Kasumi-1 (cell line): ENCODE measurements at regions not wholly inside any gene's neighbourhood (a gene's known extent, or its start where the extent isn't known, plus 50 kb on each side); places are given as distances from the start of the nearest gene placed in this dataset.
A peak's percentile ranks its signal among the peaks of the same experiment; 100 is the strongest.

ENCODE experiments used
- DNase-seq, 2 experiments: peaks; one replicate each; lab custom pipeline; 2025; lab: John Stamatoyannopoulos, UW

DNA sequence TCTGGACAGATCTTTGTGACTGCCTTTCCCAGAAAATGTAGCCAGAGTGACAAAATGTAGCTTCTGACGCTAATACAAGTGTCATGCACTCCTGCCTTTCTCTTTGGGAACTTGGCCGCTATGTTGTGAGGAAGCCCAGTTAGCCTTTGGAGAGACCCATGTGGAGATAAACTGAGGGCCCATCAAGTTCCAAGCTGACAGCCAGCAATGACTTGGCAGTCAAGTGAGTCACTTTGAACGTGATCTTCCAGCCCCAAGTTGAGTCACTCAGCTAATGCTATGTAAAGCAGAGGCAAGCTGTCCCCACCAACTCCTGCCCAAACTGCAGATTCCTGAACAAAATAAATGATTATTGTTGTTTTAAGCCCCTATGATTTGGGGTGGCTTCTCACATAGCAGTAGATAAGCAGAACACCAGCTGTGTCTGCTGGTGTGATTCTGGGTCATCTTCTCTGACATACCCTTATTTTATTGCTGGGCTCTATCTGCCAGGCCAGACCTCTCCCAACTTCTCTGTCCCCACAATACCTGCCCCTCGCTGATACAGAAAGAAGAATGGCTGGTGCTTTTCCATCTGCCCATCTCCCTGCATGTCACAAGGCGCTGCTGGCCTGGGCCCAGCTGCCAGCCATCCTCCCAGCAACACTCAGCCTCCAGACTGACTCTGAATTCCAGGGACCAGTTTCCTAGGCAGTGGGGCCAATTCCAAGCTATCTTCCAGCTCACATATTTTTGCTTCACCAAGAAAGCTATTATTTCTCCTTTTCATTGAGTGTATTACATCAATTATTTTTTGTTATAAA lies 274.8 kb downstream of the LRFN2 start:
- DNase-seq = no peak

- peak; percentile 8 to 24 for DNase-seq
Measured at GRCh38 chr6:40308533-40309306, 278.4 kb downstream of the LRFN2 start.

GRCh38 chr6:40307712-40308111 lies 279.5 kb downstream of the LRFN2 start:
- no peak for DNase-seq

GRCh38 chr6:40302856-40303454 lies 284.2 kb downstream of the LRFN2 start:
- no peak for DNase-seq

DNA sequence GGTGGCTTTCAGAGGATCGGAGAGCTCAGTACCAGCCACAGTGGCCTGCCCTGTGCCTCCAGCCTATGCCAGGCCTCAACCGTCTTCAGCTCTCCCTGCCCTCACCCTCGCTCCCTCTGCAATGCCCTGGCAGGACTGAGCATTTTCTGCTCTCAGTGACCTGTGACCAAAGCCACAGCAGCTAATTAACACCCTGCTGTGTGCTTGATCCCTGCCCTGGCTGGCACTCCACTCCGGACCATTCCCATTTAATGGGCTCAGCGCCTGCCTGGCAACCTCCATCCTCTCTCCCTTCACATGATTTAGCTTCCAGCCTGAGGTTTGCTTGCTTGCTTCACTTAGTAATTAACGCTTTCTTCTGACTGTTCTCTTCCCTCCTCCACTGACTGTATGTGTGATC lies 287.5 kb downstream of the LRFN2 start:
- no peak for DNase-seq

DNA sequence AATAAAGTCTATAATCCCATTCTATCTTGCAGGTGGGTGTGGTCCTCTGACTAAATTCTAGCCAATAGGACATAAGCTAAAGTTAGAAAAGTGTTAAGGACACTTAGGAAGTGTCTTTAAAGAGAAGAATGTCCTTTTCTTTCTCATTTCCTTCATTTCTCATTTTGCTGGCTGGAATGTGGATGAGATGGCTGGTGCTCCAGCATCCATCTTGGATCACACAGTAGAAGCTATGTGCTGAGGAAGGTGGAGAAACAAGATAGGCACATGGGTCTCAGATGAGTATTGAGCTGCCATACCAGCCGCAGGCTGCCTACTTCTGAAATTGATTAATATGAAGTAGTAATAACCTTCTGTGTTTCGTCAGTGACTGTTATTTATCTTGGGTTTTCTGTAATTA lies 289.0 kb downstream of the LRFN2 start:
- no peak for DNase-seq

GRCh38 chr6:40295251-40295950 lies 291.8 kb downstream of the LRFN2 start:
- no peak for DNase-seq

DNA sequence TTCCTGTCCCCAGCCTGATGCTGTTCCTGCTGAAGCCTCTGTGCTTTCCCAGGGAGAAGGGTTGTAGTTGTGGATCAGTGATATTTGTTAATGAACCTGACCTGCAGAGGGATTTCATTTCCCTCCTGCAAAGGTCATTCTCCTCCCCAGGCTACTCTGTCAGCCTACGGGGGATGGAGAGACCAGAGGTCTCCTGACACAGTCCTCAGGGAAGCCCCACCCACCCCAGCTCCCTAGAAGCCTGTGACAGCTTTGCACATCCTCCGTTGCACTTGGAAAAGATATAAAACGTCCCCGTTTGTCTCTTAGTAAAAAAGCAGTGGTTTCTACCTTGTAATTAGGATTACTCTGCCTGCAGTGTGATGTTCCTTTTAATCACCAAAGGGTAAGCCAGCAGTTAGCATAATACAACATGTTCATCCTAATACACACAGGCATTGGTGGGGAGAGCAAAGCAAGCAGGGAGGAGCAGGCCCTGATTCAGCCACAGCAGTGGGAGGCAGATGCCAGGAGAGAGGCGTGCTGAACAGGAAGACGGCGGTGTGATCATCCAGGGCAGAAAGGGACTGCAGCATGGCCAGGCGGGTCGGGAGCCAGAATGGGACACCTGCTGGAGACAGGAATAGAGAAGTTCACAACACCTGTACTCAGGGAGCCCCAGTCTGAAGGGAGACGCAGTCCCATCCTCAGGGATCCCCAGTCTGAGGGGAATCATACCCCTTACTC lies 293.5 kb downstream of the LRFN2 start:
- no peak for DNase-seq

- DNase-seq = no peak
Measured at GRCh38 chr6:40293060-40293459, 294.1 kb downstream of the LRFN2 start.

GRCh38 chr6:40290816-40291215 lies 296.3 kb downstream of the LRFN2 start:
- no peak for DNase-seq

GRCh38 chr6:40288919-40289318 lies 298.2 kb downstream of the LRFN2 start:
- no peak for DNase-seq

- DNase-seq = no peak
Measured at GRCh38 chr6:40287296-40287850, 299.8 kb downstream of the LRFN2 start.

DNA sequence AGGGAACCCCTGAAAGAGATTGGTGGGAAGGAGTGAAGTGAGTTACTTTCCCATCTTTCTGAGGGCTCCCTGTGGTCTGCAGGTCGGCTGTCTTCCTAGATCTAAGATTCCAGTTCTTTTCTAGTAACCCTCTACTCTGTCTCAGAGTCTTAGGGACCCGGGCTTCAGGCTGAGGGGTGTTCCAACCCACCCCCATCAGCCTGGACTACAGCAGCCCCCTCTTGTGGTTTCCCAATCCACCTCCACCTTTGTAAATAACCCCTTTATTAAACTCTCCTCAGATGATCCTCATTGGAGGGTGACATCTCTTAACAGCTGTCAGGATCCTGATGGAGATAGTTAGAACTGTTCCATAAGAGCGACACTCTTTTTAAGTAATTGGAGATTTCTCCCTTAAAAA lies 300.4 kb downstream of the LRFN2 start:
- no peak for DNase-seq

DNA sequence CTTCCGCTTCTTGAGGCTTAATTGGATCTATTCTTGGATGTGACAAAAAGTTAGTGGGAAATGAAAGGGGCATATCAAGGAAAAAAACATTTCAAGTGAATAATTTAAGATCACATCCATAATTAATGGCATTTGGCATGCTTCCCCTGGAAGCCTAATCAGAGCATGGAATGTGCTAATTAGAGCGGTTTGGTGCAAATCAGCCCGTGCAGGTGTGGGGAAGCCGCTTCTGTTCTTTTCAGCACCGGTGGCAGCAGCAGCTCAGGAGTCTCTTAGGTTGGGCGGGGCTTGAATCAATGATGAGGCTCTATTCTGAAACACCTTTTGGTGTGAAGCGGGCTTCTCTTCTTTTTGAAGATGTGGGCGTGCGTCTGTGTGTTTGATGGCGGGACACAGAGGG lies 301.2 kb downstream of the LRFN2 start:
- DNase-seq = no peak

DNA sequence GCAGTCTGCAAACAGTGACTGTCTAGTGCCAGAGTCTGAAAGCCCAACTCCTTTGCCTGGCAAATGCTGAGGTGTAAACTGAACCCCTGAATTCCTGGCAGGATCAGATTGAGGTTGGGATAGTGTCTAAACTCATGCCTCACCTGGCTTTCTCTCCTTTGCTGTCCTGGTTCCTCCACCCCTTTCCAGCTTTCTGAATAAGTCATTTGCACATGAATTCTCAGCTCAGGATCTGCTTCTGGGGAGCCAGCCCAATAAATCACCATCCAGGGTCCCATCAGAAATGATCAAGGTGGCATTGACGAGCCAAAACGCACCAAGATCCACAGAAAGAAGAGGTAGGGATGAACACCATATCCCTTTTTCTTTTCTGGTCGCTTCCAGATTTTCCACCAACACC lies 301.6 kb downstream of the LRFN2 start:
- DNase-seq = no peak

DNA sequence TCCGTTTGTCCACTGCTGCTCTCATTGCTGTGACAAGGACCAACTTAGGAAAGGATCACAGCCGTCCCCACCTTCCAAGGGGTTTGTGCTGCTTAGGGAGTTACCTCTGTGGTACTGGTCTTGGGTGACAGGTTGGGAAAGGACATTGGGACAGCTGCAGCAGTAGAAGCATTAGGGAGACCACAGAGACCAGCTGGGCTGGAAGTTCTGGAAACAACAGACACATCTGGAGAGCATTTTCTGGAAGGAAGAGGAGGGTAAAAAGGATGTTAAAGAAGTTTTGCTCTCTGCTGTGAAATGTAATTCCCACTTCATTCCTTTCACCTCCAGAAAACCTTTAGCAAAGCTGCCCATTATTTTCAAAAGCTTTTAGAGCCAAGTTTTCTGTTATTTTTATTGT lies 304.2 kb downstream of the LRFN2 start:
- DNase-seq = no peak

GRCh38 chr6:40281402-40281801 lies 305.8 kb downstream of the LRFN2 start:
- DNase-seq = no peak

DNA sequence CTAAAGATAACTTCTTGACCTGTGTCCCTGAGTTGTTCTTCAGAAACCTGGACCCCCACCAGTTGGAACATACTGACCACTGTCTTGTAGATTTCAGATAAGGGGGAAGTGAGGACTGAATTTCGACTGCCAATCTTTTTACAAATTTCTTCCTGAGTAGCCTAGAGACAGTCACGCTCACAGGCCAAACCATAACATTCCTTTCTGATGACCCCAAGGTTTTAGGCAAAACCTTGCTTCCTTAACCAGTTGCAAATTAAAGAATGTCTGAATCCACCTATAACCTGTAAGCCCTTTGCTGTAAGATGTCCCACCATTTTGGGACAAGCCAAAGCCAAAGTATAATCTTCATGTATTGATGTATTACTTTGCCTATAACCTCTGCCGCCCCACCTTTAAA lies 306.9 kb downstream of the LRFN2 start:
- no peak for DNase-seq

DNA sequence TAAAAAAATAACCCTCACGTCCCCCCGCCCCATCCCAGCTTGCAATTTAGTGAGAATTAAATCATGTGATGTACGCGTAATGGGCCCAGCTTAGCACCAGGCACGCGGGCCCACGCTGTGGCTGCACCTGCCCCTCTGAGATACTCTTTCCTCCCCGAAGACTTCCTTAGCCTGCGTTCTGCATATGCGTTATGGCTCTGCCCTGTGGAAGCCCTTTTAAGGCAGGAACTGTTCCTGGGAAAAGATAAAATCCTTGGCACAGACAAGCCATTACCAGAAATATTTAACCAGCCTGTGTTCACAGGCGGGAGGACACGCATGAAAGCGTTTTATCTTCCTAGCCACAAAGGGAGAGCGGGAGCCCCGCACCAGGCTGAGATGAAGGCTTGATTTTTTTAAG lies 311.0 kb downstream of the LRFN2 start:
- no peak for DNase-seq

DNA sequence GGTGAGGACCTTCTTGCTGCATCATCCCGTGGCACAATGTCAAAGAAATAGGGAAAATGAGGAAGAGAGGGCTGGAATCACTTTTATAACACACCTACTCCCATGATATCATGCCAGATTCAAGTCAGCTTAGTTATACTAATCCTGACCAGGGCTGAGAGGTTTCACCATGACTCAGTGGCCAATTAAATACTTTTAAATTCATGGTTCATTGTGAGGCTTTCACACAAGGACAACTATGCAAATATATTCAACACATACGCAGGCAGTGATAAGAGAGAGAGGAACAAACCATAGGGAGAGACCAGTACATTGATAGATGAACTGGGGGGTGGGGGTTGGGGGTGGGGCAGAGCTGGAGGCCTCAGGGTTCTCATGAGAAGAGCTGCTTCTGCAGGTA lies 313.1 kb downstream of the LRFN2 start:
- DNase-seq = no peak

GRCh38 chr6:40268614-40269013 lies 318.6 kb downstream of the LRFN2 start:
- no peak for DNase-seq
